ENCODE measurements at regions not wholly inside any gene's neighbourhood (a gene's known extent, or its start where the extent isn't known, plus 50 kb on each side); places are given as distances from the start of the nearest gene placed in this dataset.

DNA sequence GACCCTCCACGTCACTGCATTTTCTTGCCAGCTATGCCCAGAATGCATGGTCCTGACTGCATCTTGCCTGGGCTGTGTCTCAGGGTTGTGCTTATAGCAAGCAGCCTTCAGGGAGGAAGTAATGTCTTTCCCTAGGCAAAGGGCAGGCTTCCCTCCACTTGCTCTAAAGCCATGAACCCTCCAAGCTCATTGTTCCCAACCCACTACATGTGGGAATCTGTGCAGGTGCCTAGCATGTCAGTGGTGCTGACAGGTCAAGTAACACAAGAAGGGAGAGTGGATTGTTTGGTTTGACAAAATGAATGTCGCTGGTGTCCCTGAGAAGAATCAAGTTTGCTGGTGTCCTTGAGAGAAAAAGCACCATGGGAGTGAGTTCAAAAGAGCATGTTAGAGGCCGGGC is 53.9 kb upstream of the UCN3 start:
- Histone ChIP-seq H2AK9ac (replicated peaks; ENCODE audit: low read depth, low read length, poor library complexity) (no peak overlapping the region), H2AFZ (replicated peaks; ENCODE audit: low read length, poor library complexity) (no peak overlapping the region), H3K27ac (ENCODE audit: insufficient read depth, low read length) (no peak overlapping the region), H2AK5ac (ENCODE audit: low read depth, low read length) (no peak overlapping the region), H2BK5ac (ENCODE audit: low read depth, low read length, poor library complexity, severe bottlenecking) (no peak overlapping the region), H3K18ac (ENCODE audit: low read depth, low read length) (no peak overlapping the region), H3K4me3 (ENCODE audit: insufficient read depth, low read depth, low read length) (no peak overlapping the region), H3K23ac (ENCODE audit: low read depth, low read length) (no peak overlapping the region), H3K4me1 (ENCODE audit: control insufficient read depth, insufficient read depth, low read length) (no peaks in the 10 kb centered on the region), H4K91ac (ENCODE audit: insufficient read depth, low read depth, low read length) (no peak overlapping the region), H3K14ac (replicated peaks; ENCODE audit: low read depth, low read length) (no peak overlapping the region), H4K5ac (ENCODE audit: low read depth, low read length) (no peak overlapping the region), H3K9me3 (ENCODE audit: control insufficient read depth, insufficient read depth, low read length) (no peaks in the 10 kb centered on the region), H3K56ac (ENCODE audit: extremely low read depth, insufficient read depth, low read length) (no peak overlapping the region), H3K36me3 (ENCODE audit: control insufficient read depth, insufficient read depth, low read length) (no peaks in the 10 kb centered on the region), H2BK20ac (ENCODE audit: low read depth, low read length) (no peak overlapping the region), H4K20me1 (ENCODE audit: insufficient read depth, low read length) (no peaks in the 10 kb centered on the region), H2BK15ac (ENCODE audit: low read depth, low read length) (no peak overlapping the region), H3K79me1 (ENCODE audit: low read depth in 1 of 2, low read length in 2 of 2) (no peaks in the 10 kb centered on the region), H3K4me2 (ENCODE audit: low read depth, low read length) (no peak overlapping the region), H4K8ac (ENCODE audit: low read depth in 2 of 2, low read length in 2 of 2) (no peak overlapping the region), H3K9me1 (ENCODE audit: insufficient read depth, low read length) (no peaks in the 10 kb centered on the region), H2BK120ac (ENCODE audit: low read depth, low read length) (no peak overlapping the region), H3K27me3 (ENCODE audit: control insufficient read depth, insufficient read depth, low read length) (0 out of 2 replicates have a peak, but pooled peaks cover 1% of the 10 kb centered on the region), H3K4ac (ENCODE audit: low read depth, low read length) (no peak overlapping the region), H3K9ac (ENCODE audit: low read depth, low read length) (no peak overlapping the region)
- TF ChIP-seq MAZ (IDR thresholded peaks at IDR 0.05; ENCODE audit: borderline replicate concordance, low read depth, low read length) (no peak), FOS (IDR thresholded peaks at IDR 0.05; ENCODE audit: low read depth, low read length) (no peak), MXI1 (IDR thresholded peaks at IDR 0.05; ENCODE audit: borderline replicate concordance, low read depth, low read length) (no peak), RAD21 (IDR thresholded peaks at IDR 0.05; ENCODE audit: low read length) (no peak), SMC3 (IDR thresholded peaks at IDR 0.05; ENCODE audit: low read depth, low read length) (no peak), RFX5 (IDR thresholded peaks at IDR 0.05; ENCODE audit: low read depth, low read length) (no peak), POLR2A (IDR thresholded peaks at IDR 0.05; ENCODE audit: low read depth, low read length) (no peak), NFE2L2 (IDR thresholded peaks at IDR 0.05; ENCODE audit: low read depth, low read length) (no peak), BHLHE40 (IDR thresholded peaks at IDR 0.05; ENCODE audit: low read depth, low read length) (no peak), CHD1 (IDR thresholded peaks at IDR 0.05; ENCODE audit: low read depth, low read length) (no peak), MAFK (IDR thresholded peaks at IDR 0.05; ENCODE audit: low read depth, low read length) (no peak), RCOR1 (IDR thresholded peaks at IDR 0.05; ENCODE audit: insufficient replicate concordance, low read length) (no peak), CEBPB (IDR thresholded peaks at IDR 0.05; ENCODE audit: low read depth, low read length) (no peak)
- TF ChIP-seq, protein P1, sequence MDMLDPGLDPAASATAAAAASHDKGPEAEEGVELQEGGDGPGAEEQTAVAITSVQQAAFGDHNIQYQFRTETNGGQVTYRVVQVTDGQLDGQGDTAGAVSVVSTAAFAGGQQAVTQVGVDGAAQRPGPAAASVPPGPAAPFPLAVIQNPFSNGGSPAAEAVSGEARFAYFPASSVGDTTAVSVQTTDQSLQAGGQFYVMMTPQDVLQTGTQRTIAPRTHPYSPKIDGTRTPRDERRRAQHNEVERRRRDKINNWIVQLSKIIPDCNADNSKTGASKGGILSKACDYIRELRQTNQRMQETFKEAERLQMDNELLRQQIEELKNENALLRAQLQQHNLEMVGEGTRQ (IDR thresholded peaks at IDR 0.05; ENCODE audit: low read depth, low read length): no peak
- TF ChIP-seq, protein P2, sequence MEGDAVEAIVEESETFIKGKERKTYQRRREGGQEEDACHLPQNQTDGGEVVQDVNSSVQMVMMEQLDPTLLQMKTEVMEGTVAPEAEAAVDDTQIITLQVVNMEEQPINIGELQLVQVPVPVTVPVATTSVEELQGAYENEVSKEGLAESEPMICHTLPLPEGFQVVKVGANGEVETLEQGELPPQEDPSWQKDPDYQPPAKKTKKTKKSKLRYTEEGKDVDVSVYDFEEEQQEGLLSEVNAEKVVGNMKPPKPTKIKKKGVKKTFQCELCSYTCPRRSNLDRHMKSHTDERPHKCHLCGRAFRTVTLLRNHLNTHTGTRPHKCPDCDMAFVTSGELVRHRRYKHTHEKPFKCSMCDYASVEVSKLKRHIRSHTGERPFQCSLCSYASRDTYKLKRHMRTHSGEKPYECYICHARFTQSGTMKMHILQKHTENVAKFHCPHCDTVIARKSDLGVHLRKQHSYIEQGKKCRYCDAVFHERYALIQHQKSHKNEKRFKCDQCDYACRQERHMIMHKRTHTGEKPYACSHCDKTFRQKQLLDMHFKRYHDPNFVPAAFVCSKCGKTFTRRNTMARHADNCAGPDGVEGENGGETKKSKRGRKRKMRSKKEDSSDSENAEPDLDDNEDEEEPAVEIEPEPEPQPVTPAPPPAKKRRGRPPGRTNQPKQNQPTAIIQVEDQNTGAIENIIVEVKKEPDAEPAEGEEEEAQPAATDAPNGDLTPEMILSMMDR (conservative IDR thresholded peaks at IDR 0.05; ENCODE audit: low read depth, low read length): no peak
- TF ChIP-seq, protein P3, sequence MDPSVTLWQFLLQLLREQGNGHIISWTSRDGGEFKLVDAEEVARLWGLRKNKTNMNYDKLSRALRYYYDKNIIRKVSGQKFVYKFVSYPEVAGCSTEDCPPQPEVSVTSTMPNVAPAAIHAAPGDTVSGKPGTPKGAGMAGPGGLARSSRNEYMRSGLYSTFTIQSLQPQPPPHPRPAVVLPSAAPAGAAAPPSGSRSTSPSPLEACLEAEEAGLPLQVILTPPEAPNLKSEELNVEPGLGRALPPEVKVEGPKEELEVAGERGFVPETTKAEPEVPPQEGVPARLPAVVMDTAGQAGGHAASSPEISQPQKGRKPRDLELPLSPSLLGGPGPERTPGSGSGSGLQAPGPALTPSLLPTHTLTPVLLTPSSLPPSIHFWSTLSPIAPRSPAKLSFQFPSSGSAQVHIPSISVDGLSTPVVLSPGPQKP (IDR thresholded peaks at IDR 0.05; ENCODE audit: borderline replicate concordance, low read depth, low read length): no peak
- dilution Hi-C loops (cut with HindIII; ENCODE audit: low sequenced_read_pairs, unreplicated experiment) (no loop called here), intact Hi-C loops (cut with micrococcal nuclease) (no loop called here), in situ Hi-C loops (cut with MboI; ENCODE audit: low sequenced_read_pairs) (no loop called here)
- ATAC-seq (ENCODE audit: low read depth) (no peak), DNase-seq (no peak)
- ChIA-PET POLR2A (ENCODE audit: unreplicated experiment) (no interaction called here), CTCF (no interaction called here)
- BruUV-seq (replicated peaks): no TSS peak
- 56% methylated on average over 1 of the region's 3 CpGs; no CpG with 5 or more reads in 1 of the 2 experiments for WGBS, 2 experiments (ENCODE audit: extremely low coverage in 2 of 2, insufficient read length in 1 of 2)
